ENCODE measurements at regions not wholly inside any gene's neighbourhood (a gene's known extent, or its start where the extent isn't known, plus 50 kb on each side); places are given as distances from the start of the nearest gene placed in this dataset.

DNA sequence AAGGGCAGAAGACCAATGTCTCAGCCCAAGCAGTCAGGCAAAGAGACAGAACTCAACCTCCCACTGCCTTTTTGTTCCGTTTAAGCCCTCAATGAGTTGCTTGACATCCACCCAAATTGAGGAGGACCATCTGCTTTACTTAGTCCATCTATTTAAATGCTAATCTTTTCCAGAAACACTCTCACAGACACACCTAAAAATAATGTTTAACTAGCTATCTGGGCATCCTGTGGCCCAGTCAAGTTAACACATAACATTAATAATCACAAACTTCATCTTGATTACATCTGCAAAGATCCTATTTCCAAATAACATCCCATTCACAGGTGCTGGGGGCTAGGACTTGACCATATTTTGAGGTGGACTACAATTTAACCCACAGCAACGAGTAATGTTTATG lies 115.7 kb downstream of the RAB11FIP2 start:
- no peak for TF ChIP-seq POLR2A (IDR thresholded peaks at IDR 0.05)
- TF ChIP-seq, protein P1, sequence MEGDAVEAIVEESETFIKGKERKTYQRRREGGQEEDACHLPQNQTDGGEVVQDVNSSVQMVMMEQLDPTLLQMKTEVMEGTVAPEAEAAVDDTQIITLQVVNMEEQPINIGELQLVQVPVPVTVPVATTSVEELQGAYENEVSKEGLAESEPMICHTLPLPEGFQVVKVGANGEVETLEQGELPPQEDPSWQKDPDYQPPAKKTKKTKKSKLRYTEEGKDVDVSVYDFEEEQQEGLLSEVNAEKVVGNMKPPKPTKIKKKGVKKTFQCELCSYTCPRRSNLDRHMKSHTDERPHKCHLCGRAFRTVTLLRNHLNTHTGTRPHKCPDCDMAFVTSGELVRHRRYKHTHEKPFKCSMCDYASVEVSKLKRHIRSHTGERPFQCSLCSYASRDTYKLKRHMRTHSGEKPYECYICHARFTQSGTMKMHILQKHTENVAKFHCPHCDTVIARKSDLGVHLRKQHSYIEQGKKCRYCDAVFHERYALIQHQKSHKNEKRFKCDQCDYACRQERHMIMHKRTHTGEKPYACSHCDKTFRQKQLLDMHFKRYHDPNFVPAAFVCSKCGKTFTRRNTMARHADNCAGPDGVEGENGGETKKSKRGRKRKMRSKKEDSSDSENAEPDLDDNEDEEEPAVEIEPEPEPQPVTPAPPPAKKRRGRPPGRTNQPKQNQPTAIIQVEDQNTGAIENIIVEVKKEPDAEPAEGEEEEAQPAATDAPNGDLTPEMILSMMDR (IDR thresholded peaks at IDR 0.05), result no peak
